ENCODE measurements at regions not wholly inside any gene's neighbourhood (a gene's known extent, or its start where the extent isn't known, plus 50 kb on each side); places are given as distances from the start of the nearest gene placed in this dataset.

- TF ChIP-seq CTCF (IDR thresholded peaks at IDR 0.05; ENCODE audit: insufficient read depth, low read length, poor library complexity, severe bottlenecking) = no peak
- DNase-seq (ENCODE audit: extremely low read depth, insufficient read length) = no peak
- Histone ChIP-seq H3K36me3 (ENCODE audit: control insufficient read depth, insufficient read depth, low read length) (no peaks in the 10 kb centered on the region), H3K27me3 (replicated peaks; ENCODE audit: control insufficient read depth, insufficient read depth, low read length) (no peaks in the 10 kb centered on the region), H3K4me3 (replicated peaks; ENCODE audit: low read depth, low read length) (no peak overlapping the region)
Measured at GRCh38 chr22:49185312-49185969, 642.2 kb downstream of the BRD1 start.

GRCh38 chr22:49184736-49185135, 642.9 kb downstream of the BRD1 start:
- no peak for TF ChIP-seq CTCF (IDR thresholded peaks at IDR 0.05; ENCODE audit: insufficient read depth, low read length, poor library complexity, severe bottlenecking)
- no peak overlapping the region for H3K4me3 ChIP-seq (replicated peaks; ENCODE audit: low read depth, low read length)
- H3K27me3 ChIP-seq (replicated peaks; ENCODE audit: control insufficient read depth, insufficient read depth, low read length) = no peaks in the 10 kb centered on the region
- H3K36me3 ChIP-seq (ENCODE audit: control insufficient read depth, insufficient read depth, low read length) = no peaks in the 10 kb centered on the region
- no peak for DNase-seq (ENCODE audit: extremely low read depth, insufficient read length)

DNA sequence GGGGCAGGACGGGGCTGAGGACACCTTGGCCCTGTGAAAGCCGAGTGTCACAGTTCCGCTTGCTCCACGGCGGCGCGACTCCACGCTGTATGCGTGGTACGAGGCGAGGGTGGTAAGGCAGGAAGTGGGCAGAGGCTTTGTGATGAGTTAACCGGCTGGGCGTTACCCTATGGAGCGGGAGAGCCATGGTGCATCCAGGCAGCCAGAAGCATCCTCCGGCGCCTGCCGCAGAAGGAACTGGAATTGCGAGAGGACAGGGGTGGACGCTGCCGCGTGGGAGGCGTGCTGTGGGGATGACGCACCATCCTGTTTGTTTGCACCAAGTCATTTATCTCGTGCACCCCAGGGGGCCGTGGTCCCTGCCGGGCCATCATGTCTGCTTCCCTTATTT, 643.9 kb downstream of the BRD1 start:
- Histone ChIP-seq H3K36me3 (ENCODE audit: control insufficient read depth, insufficient read depth, low read length) (no peaks in the 10 kb centered on the region), H3K27me3 (replicated peaks; ENCODE audit: control insufficient read depth, insufficient read depth, low read length) (no peaks in the 10 kb centered on the region), H3K4me3 (replicated peaks; ENCODE audit: low read depth, low read length) (no peak overlapping the region)
- no peak for TF ChIP-seq CTCF (IDR thresholded peaks at IDR 0.05; ENCODE audit: insufficient read depth, low read length, poor library complexity, severe bottlenecking)
- DNase-seq (ENCODE audit: extremely low read depth, insufficient read length) = no peak

GRCh38 chr22:49183208-49183825, 644.4 kb downstream of the BRD1 start:
- Histone ChIP-seq H3K4me3 (replicated peaks; ENCODE audit: low read depth, low read length) (no peak overlapping the region), H3K27me3 (replicated peaks; ENCODE audit: control insufficient read depth, insufficient read depth, low read length) (no peaks in the 10 kb centered on the region), H3K36me3 (ENCODE audit: control insufficient read depth, insufficient read depth, low read length) (no peaks in the 10 kb centered on the region)
- TF ChIP-seq CTCF (IDR thresholded peaks at IDR 0.05; ENCODE audit: insufficient read depth, low read length, poor library complexity, severe bottlenecking) = no peak
- DNase-seq (ENCODE audit: extremely low read depth, insufficient read length) = no peak

- Histone ChIP-seq H3K27me3 (replicated peaks; ENCODE audit: control insufficient read depth, insufficient read depth, low read length) (no peaks in the 10 kb centered on the region), H3K36me3 (ENCODE audit: control insufficient read depth, insufficient read depth, low read length) (no peaks in the 10 kb centered on the region), H3K4me3 (replicated peaks; ENCODE audit: low read depth, low read length) (no peak overlapping the region)
- DNase-seq (ENCODE audit: extremely low read depth, insufficient read length) = no peak
- TF ChIP-seq CTCF (IDR thresholded peaks at IDR 0.05; ENCODE audit: insufficient read depth, low read length, poor library complexity, severe bottlenecking) = no peak
Measured at GRCh38 chr22:49182416-49182815, 645.3 kb downstream of the BRD1 start.
